ACC112 (cell line): ENCODE measurements at regions not wholly inside any gene's neighbourhood (a gene's known extent, or its start where the extent isn't known, plus 50 kb on each side); places are given as distances from the start of the nearest gene placed in this dataset.
"Not testable (repeated sequence)": the region's sequence is repeated elsewhere in the genome, so short reads cannot be mapped to it uniquely, and the experiment has no call there.

ENCODE experiments used
- H2AFZ ChIP-seq: fragments of 200-600 bp; sonication (generic); one replicate; pipeline ENCODE4 v1.6.0; 2017; ENCODE audit warnings: antibody characterized with exemption, low read length; ENCODE audit not compliant: unreplicated experiment
- H3K27ac ChIP-seq: fragments of 200-600 bp; sonication (generic); 2 replicates; pipeline ENCODE4 v1.5.1; 2014; ENCODE audit warnings: low read depth, mild to moderate bottlenecking, antibody characterized with exemption, low read length, moderate library complexity
- H3K27me3 ChIP-seq: fragments of 200-600 bp; sonication (generic); 2 replicates; pipeline ENCODE4 v1.6.1; 2014; ENCODE audit warnings: mild to moderate bottlenecking, antibody characterized with exemption, low read length, moderate library complexity, mixed read lengths; ENCODE audit not compliant: insufficient read depth
- H3K36me3 ChIP-seq: fragments of 200-600 bp; sonication (generic); 2 replicates; pipeline ENCODE4 v1.6.1; 2016; ENCODE audit warnings: mild to moderate bottlenecking, antibody characterized with exemption, low read length, moderate library complexity, mixed read lengths; ENCODE audit not compliant: insufficient read depth
- H3K4me1 ChIP-seq: fragments of 200-600 bp; sonication (generic); one replicate; pipeline ENCODE4 v1.6.1; 2016; ENCODE audit warnings: low read length, mixed read lengths; ENCODE audit not compliant: insufficient read depth, unreplicated experiment, control insufficient read depth
- H3K4me3 ChIP-seq: fragments of 200-600 bp; sonication (generic); 2 replicates; pipeline ENCODE4 v1.5.1; 2014; ENCODE audit warnings: mild to moderate bottlenecking, low read depth, low read length
- H3K79me2 ChIP-seq: fragments of 200-600 bp; sonication (generic); one replicate; pipeline ENCODE4 v1.6.0; 2016; ENCODE audit warnings: low read length; ENCODE audit not compliant: control insufficient read depth, unreplicated experiment, insufficient read depth

GRCh38 chr5:163953901-163954300 is 448.5 kb downstream of the MAT2B start:
- Histone ChIP-seq H3K79me2 (no peaks in the 10 kb centered on the region), H3K27ac (no peak overlapping the region), H3K36me3 (no peaks in the 10 kb centered on the region), H3K27me3 (no peaks in the 10 kb centered on the region), H2AFZ (no peak overlapping the region), H3K4me1 (no peaks in the 10 kb centered on the region), H3K4me3 (no peak overlapping the region)

- H2AFZ ChIP-seq, H3K79me2 ChIP-seq, H3K4me3 ChIP-seq, H3K27ac ChIP-seq, H3K4me1 ChIP-seq, H3K36me3 ChIP-seq, H3K27me3 ChIP-seq: not testable (repeated sequence)
Measured at GRCh38 chr5:163961230-163961629, 455.8 kb downstream of the MAT2B start.

- H3K27me3 ChIP-seq, result no peaks in the 10 kb centered on the region
- H3K27ac ChIP-seq, result no peak overlapping the region
- no peaks in the 10 kb centered on the region for H3K36me3 ChIP-seq
- H3K79me2 ChIP-seq, result no peaks in the 10 kb centered on the region
- no peaks in the 10 kb centered on the region for H3K4me1 ChIP-seq
- no peak overlapping the region for H2AFZ ChIP-seq
- no peak overlapping the region for H3K4me3 ChIP-seq
Measured at GRCh38 chr5:163963881-163964280, 458.5 kb downstream of the MAT2B start.

GRCh38 chr5:163964671-163965070 is 459.3 kb downstream of the MAT2B start:
- Histone ChIP-seq H3K27ac (no peak overlapping the region), H3K4me1 (no peaks in the 10 kb centered on the region), H2AFZ (no peak overlapping the region), H3K79me2 (no peaks in the 10 kb centered on the region), H3K4me3 (no peak overlapping the region), H3K36me3 (no peaks in the 10 kb centered on the region), H3K27me3 (no peaks in the 10 kb centered on the region)

GRCh38 chr5:163967268-163967667 is 461.8 kb downstream of the MAT2B start:
- Histone ChIP-seq H3K27ac (no peak overlapping the region), H3K4me3 (no peak overlapping the region), H3K27me3 (no peaks in the 10 kb centered on the region), H3K36me3 (no peaks in the 10 kb centered on the region), H2AFZ (no peak overlapping the region), H3K79me2 (no peaks in the 10 kb centered on the region), H3K4me1 (no peaks in the 10 kb centered on the region)

- Histone ChIP-seq H3K79me2 (no peaks in the 10 kb centered on the region), H3K4me1 (no peaks in the 10 kb centered on the region), H2AFZ (no peak overlapping the region), H3K36me3 (no peaks in the 10 kb centered on the region), H3K27ac (no peak overlapping the region), H3K27me3 (no peaks in the 10 kb centered on the region), H3K4me3 (no peak overlapping the region)
Measured at GRCh38 chr5:163968651-163969050, 463.2 kb downstream of the MAT2B start.

GRCh38 chr5:163976696-163977095 is 471.3 kb downstream of the MAT2B start:
- Histone ChIP-seq H3K27me3 (no peaks in the 10 kb centered on the region), H3K4me3 (no peak overlapping the region), H3K36me3 (no peaks in the 10 kb centered on the region), H3K27ac (no peak overlapping the region), H3K79me2 (no peaks in the 10 kb centered on the region), H2AFZ (peak overlapping the region; percentile 6), H3K4me1 (no peaks in the 10 kb centered on the region)

GRCh38 chr5:163978897-163979296 is 473.5 kb downstream of the MAT2B start:
- H3K27me3 ChIP-seq, result no peaks in the 10 kb centered on the region
- H3K79me2 ChIP-seq, result no peaks in the 10 kb centered on the region
- no peak overlapping the region for H3K27ac ChIP-seq
- no peaks in the 10 kb centered on the region for H3K4me1 ChIP-seq
- no peaks in the 10 kb centered on the region for H3K36me3 ChIP-seq
- H2AFZ ChIP-seq, result no peak overlapping the region
- no peak overlapping the region for H3K4me3 ChIP-seq

- no peaks in the 10 kb centered on the region for H3K79me2 ChIP-seq
- H3K27ac ChIP-seq, result no peak overlapping the region
- H3K36me3 ChIP-seq, result no peaks in the 10 kb centered on the region
- H3K27me3 ChIP-seq, result no peaks in the 10 kb centered on the region
- no peaks in the 10 kb centered on the region for H3K4me1 ChIP-seq
- no peak overlapping the region for H2AFZ ChIP-seq
- H3K4me3 ChIP-seq, result no peak overlapping the region
Measured at GRCh38 chr5:163988566-163988965, 483.1 kb downstream of the MAT2B start.

- no peaks in the 10 kb centered on the region for H3K36me3 ChIP-seq
- H3K79me2 ChIP-seq, result no peaks in the 10 kb centered on the region
- H2AFZ ChIP-seq, result no peak overlapping the region
- H3K27ac ChIP-seq, result no peak overlapping the region
- no peak overlapping the region for H3K4me3 ChIP-seq
- H3K27me3 ChIP-seq, result no peaks in the 10 kb centered on the region
- H3K4me1 ChIP-seq, result no peaks in the 10 kb centered on the region
Measured at GRCh38 chr5:163993126-163993525, 487.7 kb downstream of the MAT2B start.

GRCh38 chr5:163995206-163995605 is 489.8 kb downstream of the MAT2B start:
- Histone ChIP-seq H3K27me3 (no peaks in the 10 kb centered on the region), H3K79me2 (no peaks in the 10 kb centered on the region), H3K4me1 (no peaks in the 10 kb centered on the region), H3K4me3 (no peak overlapping the region), H3K36me3 (no peaks in the 10 kb centered on the region), H3K27ac (no peak overlapping the region), H2AFZ (no peak overlapping the region)

- H3K36me3 ChIP-seq, result no peaks in the 10 kb centered on the region
Measured at GRCh38 chr5:163997965-163998364, 492.5 kb downstream of the MAT2B start.

More at GRCh38 chr5:163997965-163998364, 492.5 kb downstream of the MAT2B start:
- Histone ChIP-seq H2AFZ (no peak overlapping the region), H3K27ac (no peak overlapping the region), H3K4me3 (no peak overlapping the region), H3K79me2 (no peaks in the 10 kb centered on the region), H3K27me3 (no peaks in the 10 kb centered on the region), H3K4me1 (peaks cover 9% of the 10 kb centered on the region)
